Panc1 (cell line): ENCODE measurements at regions not wholly inside any gene's neighbourhood (a gene's known extent, or its start where the extent isn't known, plus 50 kb on each side); places are given as distances from the start of the nearest gene placed in this dataset.

Experiments used
- ATAC-seq: fragments of 200-7000 bp; cut with Tn5 transposase; 2 replicates; pipeline ENCODE4 v1.9.1; 2020; ENCODE audit warnings: mild to moderate bottlenecking, moderate library complexity
- BruUV-seq: library from RNA; stranded (reverse); fragments of 400-500 nt; replicated peaks from 2 replicates; lab custom pipeline; 2021; lab: Mats Ljungman, UMichigan
- CTCF ChIA-PET: fragments of 300-600 bp; sonication (Branson Sonifier 250); formaldehyde crosslinking; loops from one replicate; lab custom pipeline; 2022; ENCODE audit warnings: antibody characterized with exemption; lab: Charles Lee
- POLR2A ChIA-PET: fragments of 300-600 bp; sonication (Branson Sonifier 250); formaldehyde crosslinking; loops from one replicate; lab custom pipeline; 2022; ENCODE audit warnings: antibody characterized with exemption; lab: Charles Lee
- DNase-seq: peaks from one replicate; pipeline ENCODE4 v3.0.0-alpha.2; 2010; ENCODE audit warnings: low read depth, low spot score
- H3K27ac ChIP-seq: 2 replicates; pipeline ENCODE4 v1.5.1; 2011; ENCODE audit warnings: mild to moderate bottlenecking, low read length, inconsistent platforms
- H3K27me3 ChIP-seq: fragments of 200-500 bp; sonication (Bioruptor generic); 2 replicates; pipeline ENCODE4 v1.6.0; 2014; ENCODE audit warnings: low read length, inconsistent platforms; ENCODE audit not compliant: control insufficient read depth, insufficient read depth
- H3K36me3 ChIP-seq: fragments of 200-500 bp; sonication (Bioruptor generic); 2 replicates; pipeline ENCODE4 v1.5.1; 2014; ENCODE audit warnings: inconsistent platforms, mild to moderate bottlenecking, low read length, moderate library complexity; ENCODE audit not compliant: control insufficient read depth, insufficient read depth
- H3K4me1 ChIP-seq: 2 replicates; pipeline ENCODE4 v1.5.1; 2011; ENCODE audit warnings: inconsistent platforms, mild to moderate bottlenecking, low read length, moderate library complexity; ENCODE audit not compliant: control insufficient read depth, insufficient read depth
- H3K4me3 ChIP-seq, 2 experiments: 2 replicates each; pipeline ENCODE4 v1.5.1; 2011 to 2012; ENCODE audit warnings: low read depth in 2 of 2, low read length in 2 of 2, mild to moderate bottlenecking in 2 of 2, inconsistent platforms in 1 of 2, moderate library complexity in 1 of 2
- H3K9me3 ChIP-seq: fragments of 200-500 bp; sonication (Bioruptor generic); 2 replicates; pipeline ENCODE4 v1.5.1; 2014; ENCODE audit warnings: low read depth, mild to moderate bottlenecking, inconsistent platforms, low read length, moderate library complexity; ENCODE audit not compliant: control insufficient read depth, insufficient read depth
- POLR2AphosphoS5 ChIP-seq: IDR thresholded peaks from 2 replicates; pipeline ENCODE4 v1.6.1; 2012; ENCODE audit warnings: mild to moderate bottlenecking, low read depth, low read length, moderate library complexity
- SIN3A ChIP-seq: IDR thresholded peaks from 2 replicates; pipeline ENCODE4 v1.6.1; 2012; ENCODE audit warnings: low read depth, mild to moderate bottlenecking, low read length, moderate library complexity, borderline replicate concordance; ENCODE audit not compliant: insufficient read depth
- TCF7L2 ChIP-seq: IDR thresholded peaks from 2 replicates; pipeline ENCODE4 v1.6.1; 2011; ENCODE audit warnings: mild to moderate bottlenecking, low read depth, low read length, inconsistent platforms
- in situ Hi-C: cut with HindIII; loops from 2 replicates; pipeline ENCODE4 v1.10.0; 2016; ENCODE audit warnings: low sequenced_read_pairs, low pct_unique_long_range_greater_than_20kb
- intact Hi-C: fragments of 100-400 bp; cut with micrococcal nuclease; formaldehyde crosslinking; loops from one replicate; pipeline ENCODE4 v1.10.0; 2022; ENCODE audit not compliant: unreplicated experiment
- TF ChIP-seq, protein P1 (sequence below), 2 experiments: IDR thresholded peaks; 2 replicates each; pipeline ENCODE4 v1.6.1; 2011 to 2012; ENCODE audit warnings: low read depth in 2 of 2, control low read depth in 1 of 2, low read length in 1 of 2, mild to moderate bottlenecking in 1 of 2, moderate library complexity in 1 of 2; ENCODE audit not compliant: insufficient read depth in 1 of 2
- TF ChIP-seq, protein P2 (sequence below): fragments of 450-650 bp; IDR thresholded peaks from 2 replicates; pipeline ENCODE4 v1.5.1; 2017; ENCODE audit warnings: mild to moderate bottlenecking

GRCh38 chr6:147677647-147678046 is 169.2 kb downstream of the SAMD5 start:
- TF ChIP-seq, protein P1, sequence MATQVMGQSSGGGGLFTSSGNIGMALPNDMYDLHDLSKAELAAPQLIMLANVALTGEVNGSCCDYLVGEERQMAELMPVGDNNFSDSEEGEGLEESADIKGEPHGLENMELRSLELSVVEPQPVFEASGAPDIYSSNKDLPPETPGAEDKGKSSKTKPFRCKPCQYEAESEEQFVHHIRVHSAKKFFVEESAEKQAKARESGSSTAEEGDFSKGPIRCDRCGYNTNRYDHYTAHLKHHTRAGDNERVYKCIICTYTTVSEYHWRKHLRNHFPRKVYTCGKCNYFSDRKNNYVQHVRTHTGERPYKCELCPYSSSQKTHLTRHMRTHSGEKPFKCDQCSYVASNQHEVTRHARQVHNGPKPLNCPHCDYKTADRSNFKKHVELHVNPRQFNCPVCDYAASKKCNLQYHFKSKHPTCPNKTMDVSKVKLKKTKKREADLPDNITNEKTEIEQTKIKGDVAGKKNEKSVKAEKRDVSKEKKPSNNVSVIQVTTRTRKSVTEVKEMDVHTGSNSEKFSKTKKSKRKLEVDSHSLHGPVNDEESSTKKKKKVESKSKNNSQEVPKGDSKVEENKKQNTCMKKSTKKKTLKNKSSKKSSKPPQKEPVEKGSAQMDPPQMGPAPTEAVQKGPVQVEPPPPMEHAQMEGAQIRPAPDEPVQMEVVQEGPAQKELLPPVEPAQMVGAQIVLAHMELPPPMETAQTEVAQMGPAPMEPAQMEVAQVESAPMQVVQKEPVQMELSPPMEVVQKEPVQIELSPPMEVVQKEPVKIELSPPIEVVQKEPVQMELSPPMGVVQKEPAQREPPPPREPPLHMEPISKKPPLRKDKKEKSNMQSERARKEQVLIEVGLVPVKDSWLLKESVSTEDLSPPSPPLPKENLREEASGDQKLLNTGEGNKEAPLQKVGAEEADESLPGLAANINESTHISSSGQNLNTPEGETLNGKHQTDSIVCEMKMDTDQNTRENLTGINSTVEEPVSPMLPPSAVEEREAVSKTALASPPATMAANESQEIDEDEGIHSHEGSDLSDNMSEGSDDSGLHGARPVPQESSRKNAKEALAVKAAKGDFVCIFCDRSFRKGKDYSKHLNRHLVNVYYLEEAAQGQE (IDR thresholded peaks at IDR 0.05; ENCODE audit: insufficient read depth in 1 of 2, low read depth in 2 of 2, low read length in 1 of 2): no peak
- Histone ChIP-seq H3K27ac (no peak overlapping the region), H3K4me3 (no peak overlapping the region), H3K9me3 (no peaks in the 10 kb centered on the region), H3K27me3 (no peaks in the 10 kb centered on the region; the same call in 1 of the 2 replicates), H3K4me1 (no peaks in the 10 kb centered on the region), H3K36me3 (no peaks in the 10 kb centered on the region)
- BruUV-seq: no TSS peak
- ATAC-seq (no peak), DNase-seq (no peak)
- in situ Hi-C loops (no loop called here), intact Hi-C loops (no loop called here)
- CTCF ChIA-PET: no interaction called here
- POLR2A ChIA-PET: no interaction called here

GRCh38 chr6:147678253-147678652 is 169.8 kb downstream of the SAMD5 start:
- intact Hi-C loops: no loop called here
- POLR2A ChIA-PET: no interaction called here
- CTCF ChIA-PET: no interaction called here

More at GRCh38 chr6:147678253-147678652, 169.8 kb downstream of the SAMD5 start:
- BruUV-seq: no TSS peak
- no peak for ATAC-seq
- Histone ChIP-seq H3K4me3 (no peak overlapping the region), H3K36me3 (no peaks in the 10 kb centered on the region), H3K4me1 (no peaks in the 10 kb centered on the region), H3K27ac (no peak overlapping the region), H3K9me3 (no peaks in the 10 kb centered on the region), H3K27me3 (no peaks in the 10 kb centered on the region; the same call in 1 of the 2 replicates)
- DNase-seq: no peak
- in situ Hi-C loops: no loop called here
- no peak for TF ChIP-seq TCF7L2
- TF ChIP-seq, protein P1 (IDR thresholded peaks at IDR 0.05; ENCODE audit: insufficient read depth in 1 of 2, low read depth in 2 of 2, low read length in 1 of 2): no peak
- no peak for TF ChIP-seq SIN3A
- TF ChIP-seq, protein P2, sequence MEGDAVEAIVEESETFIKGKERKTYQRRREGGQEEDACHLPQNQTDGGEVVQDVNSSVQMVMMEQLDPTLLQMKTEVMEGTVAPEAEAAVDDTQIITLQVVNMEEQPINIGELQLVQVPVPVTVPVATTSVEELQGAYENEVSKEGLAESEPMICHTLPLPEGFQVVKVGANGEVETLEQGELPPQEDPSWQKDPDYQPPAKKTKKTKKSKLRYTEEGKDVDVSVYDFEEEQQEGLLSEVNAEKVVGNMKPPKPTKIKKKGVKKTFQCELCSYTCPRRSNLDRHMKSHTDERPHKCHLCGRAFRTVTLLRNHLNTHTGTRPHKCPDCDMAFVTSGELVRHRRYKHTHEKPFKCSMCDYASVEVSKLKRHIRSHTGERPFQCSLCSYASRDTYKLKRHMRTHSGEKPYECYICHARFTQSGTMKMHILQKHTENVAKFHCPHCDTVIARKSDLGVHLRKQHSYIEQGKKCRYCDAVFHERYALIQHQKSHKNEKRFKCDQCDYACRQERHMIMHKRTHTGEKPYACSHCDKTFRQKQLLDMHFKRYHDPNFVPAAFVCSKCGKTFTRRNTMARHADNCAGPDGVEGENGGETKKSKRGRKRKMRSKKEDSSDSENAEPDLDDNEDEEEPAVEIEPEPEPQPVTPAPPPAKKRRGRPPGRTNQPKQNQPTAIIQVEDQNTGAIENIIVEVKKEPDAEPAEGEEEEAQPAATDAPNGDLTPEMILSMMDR: no peak
- TF ChIP-seq POLR2AphosphoS5: no peak
